Cardiac muscle cell (in vitro differentiated cells and primary cell): ENCODE measurements at regions not wholly inside any gene's neighbourhood (a gene's known extent, or its start where the extent isn't known, plus 50 kb on each side); places are given as distances from the start of the nearest gene placed in this dataset.

ENCODE experiments used
- DNase-seq, 2 donors: peaks; one replicate each; pipeline versions ENCODE4 v3.0.0 to v3.0.0-alpha.2; 2010 to 2017; ENCODE audit warnings: low read depth in 1 of 2, low spot score in 1 of 2
- H3K27ac ChIP-seq: fragments of 200-600 bp; sonication (generic); 2 replicates; pipeline ENCODE4 v1.5.1; 2016
- H3K27me3 ChIP-seq: fragments of 200-600 bp; sonication (generic); 2 replicates; pipeline ENCODE4 v1.6.0; 2016; ENCODE audit warnings: control low read depth
- H3K36me3 ChIP-seq: fragments of 200-600 bp; sonication (generic); 2 replicates; pipeline ENCODE4 v1.5.1; 2016; ENCODE audit warnings: control low read depth
- H3K4me1 ChIP-seq: fragments of 200-600 bp; sonication (generic); 2 replicates; pipeline ENCODE4 v1.8.1; 2017; ENCODE audit warnings: low read depth, mild to moderate bottlenecking, mixed run types
- H3K4me3 ChIP-seq: fragments of 200-600 bp; sonication (generic); 2 replicates; pipeline ENCODE4 v1.5.1; 2016; ENCODE audit warnings: mild to moderate bottlenecking
- H3K9me3 ChIP-seq: fragments of 200-600 bp; sonication (generic); 2 replicates; pipeline ENCODE4 v1.5.1; 2017; ENCODE audit warnings: low read depth, mild to moderate bottlenecking, control low read depth
- TF ChIP-seq, protein P1 (sequence below): IDR thresholded peaks from 2 replicates; pipeline ENCODE4 v1.5.1; 2012; ENCODE audit warnings: low read depth, mild to moderate bottlenecking, low read length

DNA sequence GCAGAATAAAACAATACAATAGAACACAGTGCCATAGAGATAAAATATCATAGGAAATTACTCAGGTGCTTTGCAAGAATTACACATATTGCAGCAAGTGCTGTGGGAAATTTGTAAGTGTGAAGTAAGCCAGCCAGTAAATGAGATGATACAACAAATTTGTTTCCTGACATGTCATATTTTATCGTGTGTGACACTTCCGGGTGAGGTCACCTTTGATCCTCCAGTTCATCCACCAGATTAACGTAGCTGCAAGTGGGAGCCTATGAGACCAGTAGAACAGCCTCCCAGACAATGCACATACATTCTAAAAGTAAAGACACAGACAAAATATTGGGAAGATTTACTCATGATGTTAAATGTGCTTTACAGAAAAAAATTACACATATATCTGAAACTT, 72.2 kb downstream of the PRDM9 start:
- H3K4me1 ChIP-seq, result no peaks in the 10 kb centered on the region
- H3K27ac ChIP-seq, result no peak overlapping the region
- H3K27me3 ChIP-seq, result no peaks in the 10 kb centered on the region
- no peak overlapping the region for H3K4me3 ChIP-seq
- no peak for DNase-seq
- TF ChIP-seq, protein P1, sequence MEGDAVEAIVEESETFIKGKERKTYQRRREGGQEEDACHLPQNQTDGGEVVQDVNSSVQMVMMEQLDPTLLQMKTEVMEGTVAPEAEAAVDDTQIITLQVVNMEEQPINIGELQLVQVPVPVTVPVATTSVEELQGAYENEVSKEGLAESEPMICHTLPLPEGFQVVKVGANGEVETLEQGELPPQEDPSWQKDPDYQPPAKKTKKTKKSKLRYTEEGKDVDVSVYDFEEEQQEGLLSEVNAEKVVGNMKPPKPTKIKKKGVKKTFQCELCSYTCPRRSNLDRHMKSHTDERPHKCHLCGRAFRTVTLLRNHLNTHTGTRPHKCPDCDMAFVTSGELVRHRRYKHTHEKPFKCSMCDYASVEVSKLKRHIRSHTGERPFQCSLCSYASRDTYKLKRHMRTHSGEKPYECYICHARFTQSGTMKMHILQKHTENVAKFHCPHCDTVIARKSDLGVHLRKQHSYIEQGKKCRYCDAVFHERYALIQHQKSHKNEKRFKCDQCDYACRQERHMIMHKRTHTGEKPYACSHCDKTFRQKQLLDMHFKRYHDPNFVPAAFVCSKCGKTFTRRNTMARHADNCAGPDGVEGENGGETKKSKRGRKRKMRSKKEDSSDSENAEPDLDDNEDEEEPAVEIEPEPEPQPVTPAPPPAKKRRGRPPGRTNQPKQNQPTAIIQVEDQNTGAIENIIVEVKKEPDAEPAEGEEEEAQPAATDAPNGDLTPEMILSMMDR, result no peak
- H3K9me3 ChIP-seq, result no peaks in the 10 kb centered on the region
- no peaks in the 10 kb centered on the region for H3K36me3 ChIP-seq

GRCh38 chr5:23583081-23583480, 75.7 kb downstream of the PRDM9 start:
- Histone ChIP-seq H3K27ac (no peak overlapping the region), H3K9me3 (no peaks in the 10 kb centered on the region), H3K36me3 (no peaks in the 10 kb centered on the region), H3K27me3 (no peaks in the 10 kb centered on the region), H3K4me3 (no peak overlapping the region), H3K4me1 (no peaks in the 10 kb centered on the region)
- no peak for DNase-seq
- TF ChIP-seq, protein P1, result no peak

GRCh38 chr5:23588841-23589326, 81.5 kb downstream of the PRDM9 start:
- Histone ChIP-seq H3K27ac (no peak overlapping the region), H3K9me3 (no peaks in the 10 kb centered on the region), H3K27me3 (no peaks in the 10 kb centered on the region), H3K4me1 (no peaks in the 10 kb centered on the region), H3K4me3 (no peak overlapping the region), H3K36me3 (no peaks in the 10 kb centered on the region)
- TF ChIP-seq, protein P1, result no peak
- no peak for DNase-seq

DNA sequence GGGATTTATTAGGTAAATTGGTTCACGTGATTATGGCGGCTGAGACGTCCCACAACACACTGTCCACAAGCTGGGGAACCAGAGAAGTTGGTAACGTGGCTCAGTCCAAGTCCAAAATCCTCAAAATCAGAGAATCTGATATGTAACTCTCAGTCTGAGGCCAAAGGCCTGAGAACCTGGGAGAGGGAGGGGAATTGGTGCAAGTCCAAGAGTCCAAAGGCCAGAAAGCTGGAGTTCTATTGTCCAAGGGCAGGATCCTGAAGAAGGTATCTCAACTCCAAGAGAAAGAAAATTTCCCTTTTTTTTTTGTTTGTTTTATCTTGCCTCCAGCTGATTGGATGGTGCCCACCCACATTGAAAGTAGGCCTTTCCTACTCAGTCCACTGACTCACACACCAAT, 83.8 kb downstream of the PRDM9 start:
- Histone ChIP-seq H3K27me3 (no peaks in the 10 kb centered on the region), H3K4me3 (no peak overlapping the region), H3K9me3 (no peaks in the 10 kb centered on the region), H3K27ac (no peak overlapping the region), H3K4me1 (no peaks in the 10 kb centered on the region), H3K36me3 (no peaks in the 10 kb centered on the region)
- TF ChIP-seq, protein P1, result no peak
- no peak for DNase-seq

DNA sequence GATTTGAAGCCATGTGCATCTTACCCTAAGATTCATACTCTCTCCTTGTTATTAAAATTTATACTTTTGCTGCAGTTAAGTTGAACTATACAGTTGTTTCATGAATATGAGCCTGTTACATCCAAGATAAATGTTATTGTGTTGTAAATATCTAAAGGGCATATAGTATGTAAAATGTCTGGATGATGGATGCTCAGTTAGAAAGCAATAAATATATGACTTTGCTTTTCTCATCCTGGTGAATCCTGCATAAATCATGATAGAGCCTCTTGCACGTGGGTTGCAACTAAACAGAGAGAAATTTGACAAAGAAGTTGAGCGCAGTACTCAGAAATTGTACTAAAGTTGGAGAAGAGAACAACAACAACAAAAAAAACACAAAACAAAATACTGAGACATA, 99.5 kb downstream of the PRDM9 start:
- Histone ChIP-seq H3K27me3 (no peaks in the 10 kb centered on the region), H3K27ac (no peak overlapping the region), H3K4me3 (no peak overlapping the region), H3K36me3 (no peaks in the 10 kb centered on the region), H3K9me3 (no peaks in the 10 kb centered on the region), H3K4me1 (peaks cover 9% of the 10 kb centered on the region)
- DNase-seq, result no peak
- TF ChIP-seq, protein P1, result no peak

DNA sequence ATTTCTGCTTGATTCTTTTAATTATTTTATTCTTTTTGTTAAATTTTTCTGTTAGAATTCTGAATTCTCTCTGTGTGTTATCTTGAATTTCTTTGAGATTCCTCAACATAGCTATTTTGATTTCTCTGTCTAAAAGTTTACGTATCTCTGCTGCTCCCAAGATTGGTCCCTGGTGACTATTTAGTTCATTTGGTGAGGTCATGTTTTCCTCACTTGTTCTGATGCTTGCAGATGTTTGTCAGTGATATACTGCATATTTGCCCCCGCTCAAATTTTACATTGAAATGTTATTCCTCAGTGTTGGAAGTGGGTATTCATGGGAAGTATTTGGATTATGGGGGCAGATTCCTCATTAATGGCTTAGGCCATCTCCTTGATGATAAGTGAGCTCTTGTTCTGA, 105.3 kb downstream of the PRDM9 start:
- TF ChIP-seq, protein P1, result no peak
- Histone ChIP-seq H3K4me3 (no peak overlapping the region), H3K27ac (no peak overlapping the region), H3K9me3 (no peaks in the 10 kb centered on the region), H3K4me1 (no peaks in the 10 kb centered on the region), H3K27me3 (no peaks in the 10 kb centered on the region), H3K36me3 (no peaks in the 10 kb centered on the region)
- DNase-seq, result no peak
